HuH-7 (cell line): ENCODE measurements at regions not wholly inside any gene's neighbourhood (a gene's known extent, or its start where the extent isn't known, plus 50 kb on each side); places are given as distances from the start of the nearest gene placed in this dataset.
"Not testable (repeated sequence)": the region's sequence is repeated elsewhere in the genome, so short reads cannot be mapped to it uniquely, and the experiment has no call there.

Experiments used
- DNase-seq: peaks from one replicate; pipeline ENCODE4 v3.0.0; 2011; ENCODE audit warnings: low spot score

DNA sequence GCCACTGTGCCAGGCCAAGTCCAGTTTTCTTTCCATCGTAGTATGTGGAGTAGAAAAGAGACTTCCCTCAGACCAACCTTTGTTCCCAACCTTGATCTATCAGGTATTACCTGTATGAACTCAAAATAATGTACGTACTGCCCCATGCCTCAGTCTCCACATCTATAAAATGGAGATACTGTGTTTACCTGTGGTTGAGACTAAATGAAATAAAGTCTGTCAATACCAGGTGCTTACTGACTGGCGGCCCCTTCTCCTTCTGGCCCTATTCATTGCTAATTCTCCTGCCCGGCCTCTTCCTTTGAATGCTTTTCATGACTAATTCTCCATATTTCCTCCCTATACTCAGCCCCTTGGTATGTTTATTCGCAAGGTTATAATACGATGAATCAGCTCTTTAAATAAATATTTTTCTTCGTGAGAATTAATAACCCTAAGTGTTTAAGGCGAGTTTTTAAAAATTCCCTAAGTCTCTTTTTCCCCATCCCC, 89.6 kb upstream of the BASP1 start:
- DNase-seq = no peak

DNA sequence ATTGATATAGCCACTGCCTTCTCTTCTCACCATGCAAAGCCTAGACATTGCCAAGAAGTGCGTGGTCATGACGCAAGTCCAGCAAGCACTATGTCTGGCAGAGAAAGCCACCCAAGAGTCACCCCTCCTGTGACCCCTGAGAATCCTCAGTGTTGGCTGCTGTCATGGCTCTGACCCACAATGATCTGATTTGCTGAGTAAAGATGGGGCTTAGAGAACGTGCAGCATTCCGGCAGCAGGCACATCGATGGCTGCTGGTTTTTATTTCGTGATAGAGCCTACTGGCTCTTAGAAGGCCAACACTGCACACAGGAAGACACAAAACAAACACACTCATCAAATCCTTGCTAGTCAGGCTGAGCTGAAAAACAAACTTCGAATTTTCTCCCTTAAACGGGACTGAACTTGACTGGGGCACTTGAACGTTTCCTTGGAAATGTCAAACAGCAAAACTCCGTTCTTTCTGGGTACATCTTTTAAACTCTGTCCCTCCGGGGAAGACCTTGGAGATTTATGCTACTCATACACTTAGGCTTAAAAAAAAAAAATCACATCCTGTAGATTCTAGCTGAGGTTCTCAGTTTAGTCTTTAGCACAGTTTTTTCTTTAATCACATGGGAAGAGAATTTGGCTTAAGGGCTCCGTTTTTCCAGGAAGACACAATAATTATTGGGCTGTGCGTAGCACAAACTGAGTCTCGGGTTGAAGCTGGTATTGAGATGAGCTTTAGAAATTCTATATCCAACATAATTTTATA, 88.2 kb upstream of the BASP1 start:
- DNase-seq = no peak

DNA sequence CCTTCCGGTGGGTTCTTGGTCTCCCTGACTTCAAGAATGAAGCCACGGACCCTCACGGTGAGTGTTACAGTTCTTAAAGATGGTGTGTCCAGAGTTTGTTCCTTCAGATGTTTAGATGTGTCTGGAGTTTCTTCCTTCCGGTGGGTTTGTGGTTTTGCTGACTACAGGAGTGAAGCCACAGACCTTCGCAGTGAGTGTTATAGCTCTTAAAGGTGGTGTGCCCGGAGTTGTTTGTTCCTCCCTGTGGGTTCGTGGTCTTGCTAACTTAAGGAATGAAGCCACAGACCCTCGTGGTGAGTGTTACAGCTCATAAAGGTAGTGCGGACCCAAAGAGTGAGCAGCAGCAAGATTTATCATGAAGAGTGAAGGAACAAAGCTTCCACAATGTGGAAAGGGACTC, 87.1 kb upstream of the BASP1 start:
- not testable (repeated sequence) for DNase-seq

DNA sequence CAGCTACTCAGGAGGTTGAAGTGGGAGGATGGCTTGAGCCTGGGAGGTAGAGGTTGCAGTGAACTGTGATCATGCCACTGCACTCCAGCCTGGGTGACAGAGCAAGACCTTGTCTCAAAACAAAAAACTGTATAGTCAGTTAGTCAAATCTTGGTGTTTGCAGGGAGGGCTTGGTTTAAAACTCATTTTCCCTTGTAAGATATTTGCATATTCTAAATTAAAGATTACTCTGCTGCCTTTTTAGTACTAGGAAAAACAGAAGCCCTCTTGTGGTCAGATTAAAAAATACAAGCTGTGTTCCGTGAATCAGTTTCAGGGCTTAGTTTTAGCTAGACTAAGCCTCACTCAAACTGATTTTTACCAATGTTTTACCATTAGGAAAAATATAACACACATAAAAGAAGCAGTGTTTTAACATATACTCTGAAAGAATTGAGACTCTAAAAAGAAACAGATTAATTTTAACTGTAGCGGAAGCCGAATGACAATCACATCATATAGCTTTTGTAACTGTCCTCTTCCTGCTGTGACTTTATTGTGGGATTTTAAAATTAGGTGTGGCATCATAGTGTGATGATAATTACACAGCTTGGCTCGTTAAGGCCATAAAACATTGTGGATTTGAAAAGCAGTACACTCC, 84.9 kb upstream of the BASP1 start:
- peak; percentile 21 for DNase-seq

DNA sequence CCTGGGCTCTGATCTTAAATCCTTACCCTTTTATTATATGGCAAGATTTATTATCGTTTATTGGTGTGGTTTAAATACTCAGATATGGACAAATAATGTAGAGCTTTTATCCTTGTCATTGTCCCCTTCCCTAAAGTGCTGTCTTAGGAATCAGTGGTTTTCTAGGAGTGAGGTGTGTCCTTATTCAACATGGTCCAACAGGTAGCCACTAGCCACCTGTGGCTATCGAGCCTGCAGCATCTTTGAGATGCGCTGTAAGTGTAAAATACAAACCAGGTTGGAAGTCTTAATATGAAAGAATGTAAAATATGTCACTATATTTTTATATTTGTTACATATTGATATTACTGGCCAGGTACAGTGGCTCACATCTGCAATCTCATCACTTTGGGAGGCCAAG, 82.4 kb upstream of the BASP1 start:
- no peak for DNase-seq

DNA sequence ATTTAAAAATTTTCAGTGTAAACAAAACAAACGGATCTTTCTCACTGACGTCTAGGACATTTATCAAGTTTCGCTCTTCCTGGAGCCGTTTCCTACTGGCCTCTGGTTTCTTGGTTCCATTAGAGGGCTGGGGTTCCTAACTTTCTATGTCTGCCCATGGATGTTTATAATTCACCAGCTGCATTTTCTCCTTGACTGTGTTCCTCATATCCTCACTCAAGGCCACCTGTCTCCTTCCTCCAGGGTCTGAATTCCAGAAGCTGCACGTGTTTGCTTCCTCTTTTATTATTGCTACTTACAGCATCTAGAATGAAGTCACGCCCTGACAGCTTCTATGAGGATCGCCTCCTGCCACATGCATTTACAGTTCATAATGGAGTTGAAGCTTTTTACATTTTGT, 74.1 kb upstream of the BASP1 start:
- no peak for DNase-seq

DNA sequence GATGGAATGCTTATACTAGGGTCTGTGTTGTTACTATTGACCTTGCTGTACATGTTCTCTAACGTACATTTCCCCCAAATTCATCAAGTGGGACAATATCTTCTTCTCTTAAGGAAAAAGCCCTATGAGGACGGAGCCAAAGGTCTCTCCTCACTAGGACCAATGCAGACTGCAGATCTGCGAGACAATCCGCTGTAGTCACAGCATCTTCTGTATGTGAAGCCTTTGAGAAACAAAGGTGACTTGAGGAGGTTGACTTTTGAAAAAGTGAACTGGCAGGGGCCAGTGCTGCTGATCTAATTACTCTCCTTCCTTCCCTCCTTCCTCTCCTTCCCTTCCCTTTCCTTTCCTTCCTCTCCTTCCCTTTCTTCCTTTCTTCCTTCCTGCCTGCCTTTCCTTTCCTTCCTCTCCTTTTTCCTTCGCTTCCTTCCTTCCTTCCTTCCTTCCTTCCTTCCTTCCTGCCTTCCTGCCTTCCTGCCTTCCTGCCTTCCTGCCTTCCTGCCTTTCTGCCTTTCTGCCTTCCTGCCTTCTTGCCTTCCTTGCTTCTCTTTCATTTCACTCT, 71.1 kb upstream of the BASP1 start:
- DNase-seq = no peak

DNA sequence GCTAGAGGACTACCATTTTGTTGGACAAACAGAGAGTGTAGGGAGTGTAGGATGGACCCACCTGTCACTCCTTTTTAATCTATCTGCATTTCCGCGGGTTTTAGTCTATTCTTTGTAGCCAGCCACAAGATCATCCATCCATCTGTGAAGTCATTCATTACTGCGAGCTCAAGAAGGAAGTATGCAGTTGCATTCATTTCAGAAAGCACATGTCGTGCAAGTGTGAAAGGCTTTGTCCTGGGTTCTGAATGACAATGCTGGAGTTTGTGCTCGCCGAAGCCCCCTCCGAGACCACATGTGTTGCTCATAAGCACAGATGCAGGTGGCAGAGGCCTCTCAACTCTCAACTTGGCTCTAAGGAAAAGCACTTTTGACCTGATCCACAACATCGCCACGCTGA, 70.3 kb upstream of the BASP1 start:
- no peak for DNase-seq

DNA sequence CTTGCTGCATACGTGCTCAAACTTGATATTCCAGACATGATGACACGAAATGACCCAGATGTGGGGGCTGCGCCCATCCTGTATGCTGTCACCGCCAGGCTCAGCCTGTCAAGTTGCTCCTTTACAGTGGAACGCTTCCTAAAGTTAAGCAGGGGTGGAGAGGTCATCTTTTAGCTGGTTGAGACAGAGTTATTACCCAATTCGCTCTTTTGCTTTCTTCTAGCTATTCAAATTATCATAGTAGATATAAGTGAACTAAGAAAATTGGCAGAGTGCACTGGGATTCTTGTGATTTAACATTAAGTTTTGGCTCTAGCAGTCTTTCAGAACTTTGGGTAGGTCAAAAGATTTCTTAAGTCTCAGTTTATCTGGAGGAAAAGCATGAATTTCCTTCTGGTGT, 69.8 kb upstream of the BASP1 start:
- no peak for DNase-seq

DNA sequence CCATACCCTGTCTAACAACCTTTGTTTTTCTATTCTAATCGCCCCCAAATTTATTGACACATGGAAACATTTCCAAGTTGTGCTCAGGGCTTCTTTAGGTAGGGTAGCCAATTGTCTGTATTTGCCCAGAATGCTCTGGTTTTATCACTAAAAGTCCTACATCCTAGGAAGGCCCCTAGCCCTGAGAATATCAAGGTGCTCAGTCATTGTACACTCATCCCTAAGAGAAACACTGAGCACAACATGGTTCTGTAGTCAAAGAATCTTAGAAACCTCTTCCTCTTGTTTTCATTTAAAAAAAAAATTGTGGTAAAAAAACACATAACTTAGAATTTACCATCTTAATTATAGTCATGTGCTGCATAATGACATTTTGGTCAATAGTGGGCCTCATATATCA, 69.0 kb upstream of the BASP1 start:
- DNase-seq = no peak

DNA sequence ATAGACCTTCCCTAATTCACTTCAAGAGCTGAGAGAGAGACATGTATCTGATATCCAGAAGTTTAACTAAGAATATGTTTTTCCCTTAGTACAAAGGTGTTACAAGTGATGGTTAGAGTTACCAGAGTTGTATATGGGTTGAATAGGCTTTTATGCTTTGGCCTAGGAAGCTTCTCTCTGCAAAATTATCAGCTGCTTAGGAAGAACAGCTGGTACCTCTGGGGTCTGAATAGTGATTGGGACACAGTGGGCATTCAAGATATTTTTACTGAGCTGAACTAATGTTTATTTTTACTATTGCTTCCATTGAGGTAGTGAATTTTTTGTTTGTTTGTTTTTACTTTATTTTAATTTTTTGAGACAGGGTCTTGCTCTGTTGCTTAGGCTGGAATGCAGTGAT, 67.6 kb upstream of the BASP1 start:
- no peak for DNase-seq

DNA sequence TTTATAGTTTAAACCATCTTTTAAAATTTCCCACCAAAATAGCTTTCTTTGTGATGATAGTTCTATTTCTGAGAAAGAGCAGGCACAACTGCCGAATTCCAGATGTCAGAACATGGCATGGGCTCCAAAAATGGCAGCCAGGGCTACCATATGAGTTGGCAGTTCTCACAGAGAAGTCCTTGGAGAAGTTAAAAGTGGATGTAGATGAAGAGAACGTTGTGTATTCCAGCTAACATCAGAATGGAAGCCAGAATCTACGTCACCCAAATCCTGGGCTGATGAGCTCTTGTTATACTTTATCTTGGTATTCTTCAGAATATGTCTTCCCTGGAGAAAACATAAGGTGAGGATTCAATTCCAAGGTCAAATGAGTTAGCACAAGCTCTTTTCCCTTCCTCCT, 66.9 kb upstream of the BASP1 start:
- no peak for DNase-seq

DNA sequence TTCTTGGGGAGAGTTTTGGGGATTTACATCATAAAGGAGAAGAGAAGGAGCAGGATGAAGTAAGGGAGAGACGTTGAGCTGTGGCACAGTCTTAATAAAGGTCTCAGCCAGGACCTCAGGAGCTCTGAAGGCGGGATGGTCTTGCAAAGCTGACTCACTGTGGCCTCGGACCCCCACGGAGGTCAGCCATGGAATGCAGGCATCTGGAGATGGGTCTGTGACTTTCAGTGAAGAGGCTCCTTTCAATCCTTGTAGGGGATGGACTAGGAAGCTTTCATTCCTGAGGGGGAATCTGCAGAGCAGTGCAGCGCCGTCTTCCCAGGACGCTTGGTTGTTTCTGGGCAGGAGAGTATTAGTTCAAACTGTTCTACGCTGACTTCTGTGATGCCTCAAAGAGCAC, 65.7 kb upstream of the BASP1 start:
- DNase-seq = no peak

DNA sequence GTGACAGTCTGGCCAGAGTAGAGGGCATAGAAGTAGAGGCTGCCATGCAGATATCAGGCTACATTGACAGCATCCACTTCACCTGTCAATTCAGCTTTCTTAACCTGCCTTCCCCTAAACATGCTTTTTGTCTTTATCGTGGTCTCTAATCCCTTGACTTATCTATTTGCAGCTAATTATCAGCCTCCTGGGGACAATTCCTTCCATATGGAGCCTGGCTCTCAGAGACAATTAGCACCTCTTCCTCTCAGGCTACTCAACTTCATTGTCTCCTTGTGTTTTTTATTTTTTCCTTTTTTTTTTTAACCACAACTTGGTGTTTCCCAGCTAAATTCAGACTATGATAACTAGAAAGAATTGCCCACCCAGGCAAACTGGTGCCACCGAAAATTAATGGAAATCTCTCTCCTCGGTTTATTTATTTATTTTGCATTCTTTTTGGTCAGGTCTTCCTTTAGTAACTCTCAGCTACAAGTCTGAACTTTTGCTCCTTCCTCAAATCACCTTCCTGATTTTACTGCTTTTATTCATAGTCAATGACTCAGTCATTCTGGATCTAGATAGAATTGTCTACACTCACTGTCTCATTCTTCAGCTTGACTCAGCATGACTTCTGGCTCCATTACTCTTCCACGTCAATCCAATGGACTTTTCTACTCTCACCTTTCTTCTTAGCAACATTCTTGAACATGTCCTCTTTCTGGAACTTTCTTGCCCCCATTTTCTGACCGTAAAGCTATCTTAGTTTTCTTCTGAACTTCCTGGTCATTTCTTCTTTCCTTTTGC, 63.0 kb upstream of the BASP1 start:
- DNase-seq = no peak

DNA sequence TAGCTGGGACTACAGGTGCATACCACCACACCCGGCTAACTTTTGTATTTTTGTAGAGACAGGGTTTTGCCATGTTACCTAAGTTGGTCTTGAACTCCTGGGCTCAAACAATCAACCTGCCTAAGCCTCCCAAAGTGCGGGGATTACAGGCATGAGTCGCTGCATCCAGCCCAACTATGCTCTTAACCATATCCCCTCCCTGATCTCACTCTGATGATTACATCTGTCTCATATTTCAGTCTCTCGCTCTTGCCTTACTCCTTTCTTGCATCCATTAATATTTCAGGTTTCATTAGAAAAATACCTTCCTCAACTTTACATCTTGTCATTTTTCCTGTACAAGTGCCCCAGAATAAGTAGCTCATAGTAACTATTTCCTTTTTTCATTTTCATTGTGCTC, 61.0 kb upstream of the BASP1 start:
- no peak for DNase-seq

DNA sequence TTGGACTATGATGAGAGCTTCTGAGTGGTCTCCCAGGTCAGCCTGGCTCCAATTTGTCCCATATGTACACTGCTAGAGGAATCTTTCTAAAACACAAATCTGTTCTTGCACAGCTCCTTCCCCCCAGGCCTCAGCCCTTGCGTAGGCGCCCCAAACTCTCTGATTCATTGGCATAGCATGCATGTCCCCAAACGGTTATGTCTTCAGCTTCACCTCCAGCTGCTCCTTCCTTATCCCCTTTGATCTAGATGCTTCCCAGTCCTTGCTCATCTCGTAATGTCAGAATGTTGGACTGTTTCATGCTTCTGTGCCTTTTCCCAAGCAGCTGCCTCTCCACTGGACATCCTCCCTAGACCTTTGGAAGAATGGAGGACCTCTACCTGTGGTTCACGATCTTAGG, 60.1 kb upstream of the BASP1 start:
- DNase-seq = no peak

DNA sequence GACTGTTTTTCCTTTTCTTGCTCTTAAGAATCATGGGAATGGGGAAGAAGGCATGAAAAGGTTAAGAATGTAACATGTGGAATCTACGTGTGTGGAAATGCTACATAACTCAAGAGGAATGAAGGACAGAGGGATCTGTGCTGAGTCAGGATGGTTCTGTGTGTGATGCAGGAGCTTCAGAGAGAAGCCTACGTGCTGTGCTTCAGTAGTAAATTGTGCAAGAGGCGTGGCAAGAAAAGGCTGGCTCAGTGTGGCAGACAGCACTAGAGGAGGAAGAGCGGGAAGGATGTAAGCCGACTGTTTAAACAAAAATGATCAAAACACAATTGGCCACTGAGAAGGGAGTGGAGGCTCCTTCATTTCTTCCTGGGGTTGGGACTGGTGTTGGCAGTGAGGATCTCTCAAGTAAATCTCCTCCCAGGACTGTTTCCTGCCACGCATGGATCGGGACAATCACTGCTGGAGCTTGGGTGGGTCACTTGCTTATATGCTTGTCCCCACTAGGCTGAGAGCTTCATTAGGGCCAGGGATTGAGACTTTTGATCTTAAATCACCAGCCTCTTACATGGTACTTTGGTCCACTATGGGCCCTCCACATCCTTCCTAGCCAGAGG, 59.4 kb upstream of the BASP1 start:
- DNase-seq = no peak

DNA sequence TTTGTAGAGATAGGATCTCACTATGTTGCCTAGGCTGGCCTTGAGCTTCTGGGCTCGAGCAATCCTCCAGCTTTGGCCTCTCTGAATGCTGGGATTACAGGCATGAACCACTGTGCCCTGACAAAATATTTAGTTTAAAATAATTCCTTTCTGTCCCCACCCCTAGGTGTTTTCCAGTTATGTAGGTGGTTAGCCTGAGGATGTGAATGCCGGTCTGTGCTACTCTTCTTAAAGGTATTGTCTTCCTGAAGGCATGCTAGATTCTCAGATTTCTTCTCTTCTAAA, 56.7 kb upstream of the BASP1 start:
- no peak for DNase-seq

DNA sequence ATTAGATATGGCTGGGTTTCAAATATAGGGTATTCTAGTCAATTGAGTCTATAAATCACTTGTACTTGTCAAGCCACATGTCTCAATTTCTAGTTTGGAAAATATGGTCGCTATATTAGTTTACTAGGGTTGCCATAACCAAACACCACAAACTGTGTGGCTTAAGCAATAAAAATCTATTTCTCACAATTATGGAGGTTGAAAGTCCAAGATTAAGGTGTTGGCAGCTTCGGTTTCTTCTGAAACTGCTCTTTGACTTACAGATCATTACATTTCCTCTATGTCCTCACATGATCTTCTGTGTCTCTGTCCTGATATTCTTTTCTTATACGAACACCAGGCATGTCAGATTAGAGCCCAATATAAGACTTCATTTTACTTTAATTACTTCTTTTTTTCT, 55.8 kb upstream of the BASP1 start:
- no peak for DNase-seq

DNA sequence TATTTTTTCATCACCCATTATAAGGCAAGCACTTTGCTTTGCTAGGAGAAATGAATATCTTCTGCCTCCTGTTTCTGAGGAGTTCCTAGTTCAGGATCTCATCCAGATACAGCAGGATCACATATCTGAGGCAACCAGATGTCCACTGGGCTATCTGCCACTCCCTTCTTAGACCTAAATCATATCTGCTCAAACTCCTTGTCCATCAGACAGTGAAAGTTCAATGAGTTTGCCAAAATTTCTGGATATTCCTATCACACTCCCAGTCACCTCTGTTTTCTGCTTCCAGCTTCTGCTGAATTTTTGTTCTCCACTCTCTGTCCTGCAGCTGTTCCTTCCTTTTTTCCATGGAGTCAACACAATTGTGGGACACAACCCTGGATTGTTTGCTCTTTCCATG, 54.2 kb upstream of the BASP1 start:
- DNase-seq = no peak

DNA sequence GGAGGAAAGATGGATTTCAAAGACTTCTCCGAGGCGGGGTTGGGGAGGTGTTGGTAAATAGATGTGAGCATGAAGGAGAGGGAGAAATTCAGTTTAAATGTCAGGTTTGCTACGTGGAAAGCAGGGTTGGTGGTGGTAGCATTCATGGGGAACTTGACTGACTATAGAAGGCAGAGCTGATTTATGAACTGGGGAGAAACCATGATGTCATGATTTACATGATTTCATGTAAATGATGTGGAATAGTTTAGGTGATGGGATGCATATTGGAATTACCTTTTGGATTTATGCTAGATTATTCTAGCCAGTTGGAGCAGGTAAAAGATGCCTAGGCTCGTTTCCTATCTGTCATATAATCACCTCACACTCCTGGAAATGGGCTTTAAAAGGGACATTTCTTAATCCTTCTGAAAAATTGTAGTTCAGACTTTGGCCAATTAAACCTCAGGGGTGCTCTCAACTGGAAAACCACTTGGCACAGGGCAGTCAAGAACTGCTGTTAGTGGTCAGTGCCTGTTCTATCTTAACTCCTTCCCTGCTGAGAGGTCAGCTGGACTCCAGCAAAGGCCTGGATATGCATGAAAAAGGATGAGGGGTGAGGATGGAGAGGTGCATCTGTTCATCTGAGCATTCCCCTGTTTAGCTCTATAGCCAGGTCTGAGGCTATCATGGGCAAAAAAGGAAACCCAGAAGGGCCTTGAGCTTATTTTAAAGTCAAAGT, 50.1 kb upstream of the BASP1 start:
- DNase-seq = no peak
